Smooth muscle cell (in vitro differentiated cells): ENCODE measurements at regions not wholly inside any gene's neighbourhood (a gene's known extent, or its start where the extent isn't known, plus 50 kb on each side); places are given as distances from the start of the nearest gene placed in this dataset.

ENCODE experiments used
- DNase-seq: peaks from one replicate; lab custom pipeline; 2025; ENCODE audit not compliant: unreplicated experiment; lab: John Stamatoyannopoulos, UW
- H2AFZ ChIP-seq: fragments of 200-600 bp; sonication (generic); 2 replicates; pipeline ENCODE4 v1.6.0; 2016; ENCODE audit warnings: antibody characterized with exemption, low read depth, mild to moderate bottlenecking
- H3F3A ChIP-seq: fragments of 200-600 bp; sonication (generic); 2 replicates; pipeline ENCODE4 v1.6.0; 2017; ENCODE audit warnings: antibody characterized with exemption, low read depth
- H3K27ac ChIP-seq: fragments of 200-600 bp; sonication (generic); 2 replicates; pipeline ENCODE4 v1.5.1; 2016; ENCODE audit warnings: low read depth, mild to moderate bottlenecking
- H3K27me3 ChIP-seq: fragments of 200-600 bp; sonication (generic); 2 replicates; pipeline ENCODE4 v1.6.1; 2016; ENCODE audit warnings: low read depth, mild to moderate bottlenecking
- H3K36me3 ChIP-seq: fragments of 200-600 bp; sonication (generic); 2 replicates; pipeline ENCODE4 v1.5.1; 2016; ENCODE audit warnings: low read depth
- H3K4me1 ChIP-seq: fragments of 200-600 bp; sonication (generic); 2 replicates; pipeline ENCODE4 v1.5.1; 2016; ENCODE audit warnings: low read depth
- H3K4me2 ChIP-seq: fragments of 200-600 bp; sonication (generic); 2 replicates; pipeline ENCODE4 v1.6.0; 2016; ENCODE audit warnings: mild to moderate bottlenecking
- H3K4me3 ChIP-seq: fragments of 200-600 bp; sonication (generic); 2 replicates; pipeline ENCODE4 v1.5.1; 2016; ENCODE audit warnings: mild to moderate bottlenecking
- H3K79me2 ChIP-seq: fragments of 200-600 bp; sonication (generic); 2 replicates; pipeline ENCODE4 v1.6.0; 2016; ENCODE audit warnings: low read depth, mild to moderate bottlenecking
- H3K9ac ChIP-seq: fragments of 200-600 bp; sonication (generic); 2 replicates; pipeline ENCODE4 v1.6.0; 2016; ENCODE audit warnings: low read depth
- H3K9me3 ChIP-seq: fragments of 200-600 bp; sonication (generic); replicated peaks from 2 replicates; pipeline ENCODE4 v1.5.1; 2016; ENCODE audit warnings: low read depth
- H4K20me1 ChIP-seq: fragments of 200-600 bp; sonication (generic); 2 replicates; pipeline ENCODE4 v1.6.0; 2016; ENCODE audit warnings: low read depth
- CTCF ChIP-seq: fragments of 200-600 bp; sonication (generic); IDR thresholded peaks from 2 replicates; pipeline ENCODE4 v1.5.1; 2017; ENCODE audit warnings: borderline replicate concordance, mild to moderate bottlenecking, antibody characterized with exemption; ENCODE audit not compliant: insufficient read depth, poor library complexity, severe bottlenecking
- WGBS: methylation state at CpG from one replicate; pipeline ENCODE4 v1.1.7; 2016; ENCODE audit warnings: low lambda C conversion rate; 5-methylcytosine and 5-hydroxymethylcytosine counted together

GRCh38 chr2:236689393-236689700 is 119.7 kb downstream of the ACKR3 start:
- Histone ChIP-seq H3K4me1 (peaks cover 20% of the 10 kb centered on the region), H4K20me1 (no peaks in the 10 kb centered on the region), H3K27me3 (no peaks in the 10 kb centered on the region), H3K9me3 (no peaks in the 10 kb centered on the region), H3K27ac (no peak overlapping the region), H3K79me2 (no peaks in the 10 kb centered on the region), H3F3A (no peaks in the 10 kb centered on the region), H3K4me3 (no peak overlapping the region), H2AFZ (no peak overlapping the region), H3K4me2 (no peak overlapping the region), H3K36me3 (no peaks in the 10 kb centered on the region), H3K9ac (no peak overlapping the region)
- 81% methylated on average over 1 of the region's 1 CpG for WGBS
- no peak for TF ChIP-seq CTCF
- DNase-seq = no peak

- H3K9me3 ChIP-seq = no peaks in the 10 kb centered on the region
- H3K4me1 ChIP-seq = peaks cover 19% of the 10 kb centered on the region
- no peaks in the 10 kb centered on the region for H3K36me3 ChIP-seq
- no peaks in the 10 kb centered on the region for H3K27me3 ChIP-seq
- H4K20me1 ChIP-seq = no peaks in the 10 kb centered on the region
- H3K9ac ChIP-seq = no peak overlapping the region
- H3K4me3 ChIP-seq = no peak overlapping the region
- 92% methylated on average over 3 of the region's 3 CpGs for WGBS
- no peak overlapping the region for H3K4me2 ChIP-seq
- H3K79me2 ChIP-seq = no peaks in the 10 kb centered on the region
- H3F3A ChIP-seq = no peaks in the 10 kb centered on the region
- no peak for TF ChIP-seq CTCF
- no peak overlapping the region for H3K27ac ChIP-seq
- no peak overlapping the region for H2AFZ ChIP-seq
- no peak for DNase-seq
Measured at GRCh38 chr2:236689981-236690380, 120.4 kb downstream of the ACKR3 start.

GRCh38 chr2:236690726-236691125 is 121.1 kb downstream of the ACKR3 start:
- Histone ChIP-seq H3K27me3 (no peaks in the 10 kb centered on the region), H2AFZ (no peak overlapping the region), H3K27ac (no peak overlapping the region), H3K4me1 (peaks cover 21% of the 10 kb centered on the region), H3K9me3 (no peaks in the 10 kb centered on the region), H3K4me3 (no peak overlapping the region), H3K36me3 (no peaks in the 10 kb centered on the region), H3F3A (no peaks in the 10 kb centered on the region), H3K79me2 (no peaks in the 10 kb centered on the region), H4K20me1 (no peaks in the 10 kb centered on the region), H3K4me2 (no peak overlapping the region), H3K9ac (no peak overlapping the region)
- no peak for TF ChIP-seq CTCF
- 93% methylated on average over 3 of the region's 3 CpGs for WGBS
- no peak for DNase-seq

- no peaks in the 10 kb centered on the region for H3K27me3 ChIP-seq
- H3K4me1 ChIP-seq = peaks cover 21% of the 10 kb centered on the region
- no peaks in the 10 kb centered on the region for H3K36me3 ChIP-seq
- no peak for DNase-seq
- H3K4me3 ChIP-seq = no peak overlapping the region
- no peaks in the 10 kb centered on the region for H3K79me2 ChIP-seq
- H2AFZ ChIP-seq = no peak overlapping the region
- no peak for TF ChIP-seq CTCF
- no peaks in the 10 kb centered on the region for H4K20me1 ChIP-seq
- H3K9ac ChIP-seq = no peak overlapping the region
- no peaks in the 10 kb centered on the region for H3F3A ChIP-seq
- 65% methylated on average over 6 of the region's 6 CpGs for WGBS
- no peaks in the 10 kb centered on the region for H3K9me3 ChIP-seq
- no peak overlapping the region for H3K4me2 ChIP-seq
- H3K27ac ChIP-seq = no peak overlapping the region
Measured at GRCh38 chr2:236691799-236692167, 122.2 kb downstream of the ACKR3 start.
